ENCODE measurements at regions not wholly inside any gene's neighbourhood (a gene's known extent, or its start where the extent isn't known, plus 50 kb on each side); places are given as distances from the start of the nearest gene placed in this dataset.

- Histone ChIP-seq H2AFZ (replicated peaks) (no peak overlapping the region), H4K20me1 (ENCODE audit: low read depth) (no peaks in the 10 kb centered on the region), H3K79me2 (ENCODE audit: low read depth) (no peaks in the 10 kb centered on the region), H3K27me3 (no peaks in the 10 kb centered on the region), H3F3A (ENCODE audit: low read depth) (no peaks in the 10 kb centered on the region), H3K9me3 (ENCODE audit: low read depth) (no peaks in the 10 kb centered on the region), H3K4me3 (no peak overlapping the region), H3K4me2 (no peak overlapping the region), H3K27ac (no peak overlapping the region), H3K9ac (no peak overlapping the region), H3K4me1 (no peaks in the 10 kb centered on the region), H3K36me3 (no peaks in the 10 kb centered on the region)
- TF ChIP-seq EZH2 (IDR thresholded peaks at IDR 0.05) (no peak), EZH2phosphoT487 (IDR thresholded peaks at IDR 0.05) (no peak)
- TF ChIP-seq, protein P1, sequence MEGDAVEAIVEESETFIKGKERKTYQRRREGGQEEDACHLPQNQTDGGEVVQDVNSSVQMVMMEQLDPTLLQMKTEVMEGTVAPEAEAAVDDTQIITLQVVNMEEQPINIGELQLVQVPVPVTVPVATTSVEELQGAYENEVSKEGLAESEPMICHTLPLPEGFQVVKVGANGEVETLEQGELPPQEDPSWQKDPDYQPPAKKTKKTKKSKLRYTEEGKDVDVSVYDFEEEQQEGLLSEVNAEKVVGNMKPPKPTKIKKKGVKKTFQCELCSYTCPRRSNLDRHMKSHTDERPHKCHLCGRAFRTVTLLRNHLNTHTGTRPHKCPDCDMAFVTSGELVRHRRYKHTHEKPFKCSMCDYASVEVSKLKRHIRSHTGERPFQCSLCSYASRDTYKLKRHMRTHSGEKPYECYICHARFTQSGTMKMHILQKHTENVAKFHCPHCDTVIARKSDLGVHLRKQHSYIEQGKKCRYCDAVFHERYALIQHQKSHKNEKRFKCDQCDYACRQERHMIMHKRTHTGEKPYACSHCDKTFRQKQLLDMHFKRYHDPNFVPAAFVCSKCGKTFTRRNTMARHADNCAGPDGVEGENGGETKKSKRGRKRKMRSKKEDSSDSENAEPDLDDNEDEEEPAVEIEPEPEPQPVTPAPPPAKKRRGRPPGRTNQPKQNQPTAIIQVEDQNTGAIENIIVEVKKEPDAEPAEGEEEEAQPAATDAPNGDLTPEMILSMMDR (IDR thresholded peaks at IDR 0.05) = no peak
- no peak overlapping the region for H3K27ac Mint-ChIP-seq
- no peak for DNase-seq (ENCODE audit: low spot score)
- no peak overlapping the region for H3K4me3 Mint-ChIP-seq
- H3K9me3 Mint-ChIP-seq = peaks cover 9% of the 10 kb centered on the region
- no peaks in the 10 kb centered on the region for H3K4me1 Mint-ChIP-seq
- H3K36me3 Mint-ChIP-seq = peaks cover 2% of the 10 kb centered on the region
- H3K27me3 Mint-ChIP-seq (ENCODE audit: insufficient read depth, low read depth) = no peaks in the 10 kb centered on the region
Measured at GRCh38 chr2:8076448-8077342, 605.2 kb upstream of the ID2 start.

GRCh38 chr2:8078705-8079104 lies 603.2 kb upstream of the ID2 start:
- Mint-ChIP-seq H3K4me1 (no peaks in the 10 kb centered on the region), H3K4me3 (no peak overlapping the region), H3K36me3 (peaks cover 2% of the 10 kb centered on the region), H3K27ac (no peak overlapping the region), H3K27me3 (ENCODE audit: insufficient read depth, low read depth) (no peaks in the 10 kb centered on the region), H3K9me3 (peaks cover 9% of the 10 kb centered on the region)
- no peak overlapping the region for H3K4me2 ChIP-seq
- H4K20me1 ChIP-seq (ENCODE audit: low read depth) = no peaks in the 10 kb centered on the region
- H3K4me3 ChIP-seq = no peak overlapping the region
- no peaks in the 10 kb centered on the region for H3K9me3 ChIP-seq (ENCODE audit: low read depth)
- TF ChIP-seq EZH2phosphoT487 (IDR thresholded peaks at IDR 0.05) = no peak
- TF ChIP-seq EZH2 (IDR thresholded peaks at IDR 0.05) = no peak
- TF ChIP-seq, protein P1 (IDR thresholded peaks at IDR 0.05) = no peak
- no peak overlapping the region for H3K27ac ChIP-seq
- H3K79me2 ChIP-seq (ENCODE audit: low read depth) = no peaks in the 10 kb centered on the region
- no peaks in the 10 kb centered on the region for H3K36me3 ChIP-seq
- peaks cover 5% of the 10 kb centered on the region for H3K4me1 ChIP-seq
- no peak for DNase-seq (ENCODE audit: low spot score)
- no peak overlapping the region for H2AFZ ChIP-seq (replicated peaks)
- H3K9ac ChIP-seq = no peak overlapping the region
- H3K27me3 ChIP-seq = no peaks in the 10 kb centered on the region
- H3F3A ChIP-seq (ENCODE audit: low read depth) = no peaks in the 10 kb centered on the region

- H3K27ac ChIP-seq = no peak overlapping the region
- no peak overlapping the region for H2AFZ ChIP-seq (replicated peaks)
- DNase-seq (ENCODE audit: low spot score) = no peak
- no peaks in the 10 kb centered on the region for H4K20me1 ChIP-seq (ENCODE audit: low read depth)
- no peak overlapping the region for H3K4me3 ChIP-seq
- peaks cover 2% of the 10 kb centered on the region for H3K27me3 Mint-ChIP-seq (ENCODE audit: insufficient read depth, low read depth)
- no peak for TF ChIP-seq EZH2phosphoT487 (IDR thresholded peaks at IDR 0.05)
- TF ChIP-seq, protein P1 (IDR thresholded peaks at IDR 0.05) = no peak
- no peak for TF ChIP-seq EZH2 (IDR thresholded peaks at IDR 0.05)
- H3K36me3 ChIP-seq = no peaks in the 10 kb centered on the region
- no peaks in the 10 kb centered on the region for H3F3A ChIP-seq (ENCODE audit: low read depth)
- peaks cover 7% of the 10 kb centered on the region for H3K4me1 ChIP-seq
- H3K4me3 Mint-ChIP-seq = no peak overlapping the region
- H3K27ac Mint-ChIP-seq = no peak overlapping the region
- no peaks in the 10 kb centered on the region for H3K4me1 Mint-ChIP-seq
- H3K79me2 ChIP-seq (ENCODE audit: low read depth) = no peaks in the 10 kb centered on the region
- H3K36me3 Mint-ChIP-seq = peaks cover 2% of the 10 kb centered on the region
- H3K9me3 Mint-ChIP-seq = peaks cover 9% of the 10 kb centered on the region
- no peak overlapping the region for H3K4me2 ChIP-seq
- H3K27me3 ChIP-seq = no peaks in the 10 kb centered on the region
- H3K9ac ChIP-seq = no peak overlapping the region
- H3K9me3 ChIP-seq (ENCODE audit: low read depth) = no peaks in the 10 kb centered on the region
Measured at GRCh38 chr2:8080063-8080462, 601.8 kb upstream of the ID2 start.
